ENCODE measurements at regions not wholly inside any gene's neighbourhood (a gene's known extent, or its start where the extent isn't known, plus 50 kb on each side); places are given as distances from the start of the nearest gene placed in this dataset.
"Not testable (repeated sequence)": the region's sequence is repeated elsewhere in the genome, so short reads cannot be mapped to it uniquely, and the experiment has no call there.

- DNase-seq = no peak
Observed at GRCh38 chr16:31702796-31703195, 170.8 kb upstream of the ZNF267 start.

- no peak for DNase-seq
Observed at GRCh38 chr16:31703526-31704128, 170.0 kb upstream of the ZNF267 start.

GRCh38 chr16:31704138-31704537, 169.5 kb upstream of the ZNF267 start:
- DNase-seq = no peak

- DNase-seq = no peak
Observed at GRCh38 chr16:31705371-31705770, 168.2 kb upstream of the ZNF267 start.

GRCh38 chr16:31706318-31706717, 167.3 kb upstream of the ZNF267 start:
- DNase-seq = no peak

GRCh38 chr16:31706925-31707324, 166.7 kb upstream of the ZNF267 start:
- DNase-seq = no peak

- no peak for DNase-seq
Observed at GRCh38 chr16:31707743-31708335, 165.8 kb upstream of the ZNF267 start.

- DNase-seq = no peak
Observed at GRCh38 chr16:31708348-31708747, 165.3 kb upstream of the ZNF267 start.

- DNase-seq = no peak
Observed at GRCh38 chr16:31709181-31709580, 164.4 kb upstream of the ZNF267 start.

- no peak for DNase-seq
Observed at GRCh38 chr16:31710134-31710533, 163.5 kb upstream of the ZNF267 start.

GRCh38 chr16:31710880-31711279, 162.7 kb upstream of the ZNF267 start:
- no peak for DNase-seq

- DNase-seq = no peak
Observed at GRCh38 chr16:31711344-31711845, 162.2 kb upstream of the ZNF267 start.

GRCh38 chr16:31712064-31712540, 161.5 kb upstream of the ZNF267 start:
- DNase-seq = no peak

GRCh38 chr16:31713071-31713944, 160.3 kb upstream of the ZNF267 start:
- DNase-seq = peak; percentile 92

GRCh38 chr16:31713945-31714902, 159.4 kb upstream of the ZNF267 start:
- DNase-seq = no peak

GRCh38 chr16:31714903-31715504, 158.6 kb upstream of the ZNF267 start:
- no peak for DNase-seq

GRCh38 chr16:31715915-31716314, 157.7 kb upstream of the ZNF267 start:
- DNase-seq = no peak

GRCh38 chr16:31718998-31719397, 154.6 kb upstream of the ZNF267 start:
- no peak for DNase-seq

GRCh38 chr16:31727553-31727952, 146.1 kb upstream of the ZNF267 start:
- DNase-seq = no peak

GRCh38 chr16:31734265-31734664, 139.3 kb upstream of the ZNF267 start:
- no peak for DNase-seq

GRCh38 chr16:31745098-31745497, 128.5 kb upstream of the ZNF267 start:
- DNase-seq = not testable (repeated sequence)

GRCh38 chr16:31745900-31746299, 127.7 kb upstream of the ZNF267 start:
- DNase-seq = no peak

Data from fibroblast of skin of right quadriceps (primary cell).